NB4 (cell line): ENCODE measurements at regions not wholly inside any gene's neighbourhood (a gene's known extent, or its start where the extent isn't known, plus 50 kb on each side); places are given as distances from the start of the nearest gene placed in this dataset.

Experiments
- DNase-seq: peaks from one replicate; pipeline ENCODE4 v3.0.0; 2010; ENCODE audit warnings: low read depth
- H3K4me3 ChIP-seq: one replicate; pipeline ENCODE4 v1.5.1; 2011; ENCODE audit warnings: mild to moderate bottlenecking, low read depth, low read length, moderate library complexity
- CTCF ChIP-seq: IDR thresholded peaks from one replicate; pipeline ENCODE4 v1.5.1; 2012; ENCODE audit warnings: low read depth, low read length
- MAX ChIP-seq: IDR thresholded peaks from 2 replicates; pipeline ENCODE4 v1.6.1; 2011; ENCODE audit warnings: low read depth, low read length
- MYC ChIP-seq: IDR thresholded peaks from 2 replicates; pipeline ENCODE4 v1.6.1; 2011; ENCODE audit warnings: low read depth, low read length
- POLR2A ChIP-seq: IDR thresholded peaks from 2 replicates; pipeline ENCODE4 v1.6.1; 2011; ENCODE audit warnings: mild to moderate bottlenecking; ENCODE audit not compliant: insufficient read length; ENCODE audit errors: extremely low read depth

GRCh38 chr7:113454597-113455169 lies 336.3 kb upstream of the SMIM30 start:
- TF ChIP-seq MYC: no peak
- DNase-seq: no peak
- no peak overlapping the region for H3K4me3 ChIP-seq

GRCh38 chr7:113452245-113452644 lies 333.9 kb upstream of the SMIM30 start:
- TF ChIP-seq POLR2A (no peak), MYC (no peak), MAX (no peak), CTCF (no peak)
- H3K4me3 ChIP-seq: no peak overlapping the region
- DNase-seq: no peak

GRCh38 chr7:113446791-113447190 lies 328.4 kb upstream of the SMIM30 start:
- DNase-seq: no peak
- no peak overlapping the region for H3K4me3 ChIP-seq
- TF ChIP-seq CTCF (no peak), MYC (no peak), POLR2A (no peak), MAX (no peak)

- no peak for DNase-seq
- no peak for TF ChIP-seq MAX
- TF ChIP-seq CTCF: no peak
- no peak for TF ChIP-seq MYC
- TF ChIP-seq POLR2A: no peak
Observed at GRCh38 chr7:113446391-113446790, 328.0 kb upstream of the SMIM30 start.

GRCh38 chr7:113444261-113444660 lies 325.9 kb upstream of the SMIM30 start:
- DNase-seq: no peak
- H3K4me3 ChIP-seq: no peak overlapping the region
- TF ChIP-seq MYC: no peak
- no peak for TF ChIP-seq MAX
- TF ChIP-seq CTCF: no peak
- TF ChIP-seq POLR2A: no peak

More at GRCh38 chr7:113446391-113446790, 328.0 kb upstream of the SMIM30 start:
- H3K4me3 ChIP-seq: no peak overlapping the region

- DNase-seq: no peak
- TF ChIP-seq MYC: no peak
- TF ChIP-seq CTCF: no peak
- no peak overlapping the region for H3K4me3 ChIP-seq
Observed at GRCh38 chr7:113440173-113440572, 321.8 kb upstream of the SMIM30 start.
